ENCODE measurements at regions not wholly inside any gene's neighbourhood (a gene's known extent, or its start where the extent isn't known, plus 50 kb on each side); places are given as distances from the start of the nearest gene placed in this dataset.

DNA sequence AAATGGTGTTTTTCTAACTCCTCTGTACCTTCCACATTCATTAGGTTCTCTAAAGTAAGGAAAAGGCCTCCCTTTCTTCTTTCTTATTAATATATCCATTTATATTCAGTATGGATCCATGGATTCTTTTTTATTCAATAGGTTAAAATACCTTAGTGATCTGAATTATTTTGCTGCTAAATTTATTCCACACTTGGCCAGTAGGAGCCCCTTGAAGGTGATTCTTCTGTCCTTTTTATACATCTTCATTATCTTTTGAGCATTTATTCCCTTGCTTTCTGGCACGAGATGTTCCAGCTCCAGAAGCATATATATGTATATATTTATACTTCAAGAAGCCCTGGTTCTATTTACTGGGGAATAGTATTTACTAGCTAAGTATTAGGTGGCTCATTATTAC is 311.8 kb upstream of the SGCD start (continued):
- TF ChIP-seq, protein P1, sequence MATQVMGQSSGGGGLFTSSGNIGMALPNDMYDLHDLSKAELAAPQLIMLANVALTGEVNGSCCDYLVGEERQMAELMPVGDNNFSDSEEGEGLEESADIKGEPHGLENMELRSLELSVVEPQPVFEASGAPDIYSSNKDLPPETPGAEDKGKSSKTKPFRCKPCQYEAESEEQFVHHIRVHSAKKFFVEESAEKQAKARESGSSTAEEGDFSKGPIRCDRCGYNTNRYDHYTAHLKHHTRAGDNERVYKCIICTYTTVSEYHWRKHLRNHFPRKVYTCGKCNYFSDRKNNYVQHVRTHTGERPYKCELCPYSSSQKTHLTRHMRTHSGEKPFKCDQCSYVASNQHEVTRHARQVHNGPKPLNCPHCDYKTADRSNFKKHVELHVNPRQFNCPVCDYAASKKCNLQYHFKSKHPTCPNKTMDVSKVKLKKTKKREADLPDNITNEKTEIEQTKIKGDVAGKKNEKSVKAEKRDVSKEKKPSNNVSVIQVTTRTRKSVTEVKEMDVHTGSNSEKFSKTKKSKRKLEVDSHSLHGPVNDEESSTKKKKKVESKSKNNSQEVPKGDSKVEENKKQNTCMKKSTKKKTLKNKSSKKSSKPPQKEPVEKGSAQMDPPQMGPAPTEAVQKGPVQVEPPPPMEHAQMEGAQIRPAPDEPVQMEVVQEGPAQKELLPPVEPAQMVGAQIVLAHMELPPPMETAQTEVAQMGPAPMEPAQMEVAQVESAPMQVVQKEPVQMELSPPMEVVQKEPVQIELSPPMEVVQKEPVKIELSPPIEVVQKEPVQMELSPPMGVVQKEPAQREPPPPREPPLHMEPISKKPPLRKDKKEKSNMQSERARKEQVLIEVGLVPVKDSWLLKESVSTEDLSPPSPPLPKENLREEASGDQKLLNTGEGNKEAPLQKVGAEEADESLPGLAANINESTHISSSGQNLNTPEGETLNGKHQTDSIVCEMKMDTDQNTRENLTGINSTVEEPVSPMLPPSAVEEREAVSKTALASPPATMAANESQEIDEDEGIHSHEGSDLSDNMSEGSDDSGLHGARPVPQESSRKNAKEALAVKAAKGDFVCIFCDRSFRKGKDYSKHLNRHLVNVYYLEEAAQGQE (IDR thresholded peaks at IDR 0.05; ENCODE audit: low read depth), result no peak
- TF ChIP-seq CEBPB (IDR thresholded peaks at IDR 0.05; ENCODE audit: low read depth) (no peak), YY1 (IDR thresholded peaks at IDR 0.05; ENCODE audit: extremely low read depth, insufficient replicate concordance, low read depth, low read length) (no peak)

DNA sequence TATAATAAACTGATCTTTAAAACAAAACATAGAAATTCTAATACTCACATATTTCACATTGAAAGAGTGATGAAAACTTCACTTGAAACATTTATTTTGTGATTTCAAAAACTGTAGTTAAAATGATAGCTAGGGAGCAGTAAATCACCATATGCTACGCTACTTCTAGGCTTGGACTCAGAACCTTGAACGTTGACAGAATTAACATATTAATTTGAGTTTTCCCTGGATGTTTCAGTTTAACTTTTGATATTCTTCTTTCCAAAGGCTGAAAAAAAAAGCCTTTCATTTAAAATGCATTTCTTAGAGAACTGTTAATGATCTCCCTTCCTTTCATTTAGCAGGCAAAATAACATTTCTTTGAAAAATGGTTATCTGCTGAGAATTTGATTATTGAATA is 307.8 kb upstream of the SGCD start:
- CTCF ChIA-PET, result no interaction called here
- no peaks in the 10 kb centered on the region; a peak in 1 of 4 replicates for H3K4me1 ChIP-seq (ENCODE audit: control insufficient read depth in 1 of 2, insufficient read depth in 2 of 2, low read length in 2 of 2)
- no peak overlapping the region for H3K4me3 ChIP-seq (replicated peaks in 1 of 2; ENCODE audit: low read depth in 1 of 2, low read length in 2 of 2)
- no peaks in the 10 kb centered on the region for H3K79me2 ChIP-seq (ENCODE audit: insufficient read depth, low read length)
- no peaks in the 10 kb centered on the region; a peak in 2 of 4 replicates for H3K9me3 ChIP-seq (ENCODE audit: control insufficient read depth in 1 of 2, insufficient read depth in 1 of 2, low read depth in 1 of 2, low read length in 2 of 2)
- no peaks in the 10 kb centered on the region for H3K27me3 ChIP-seq (ENCODE audit: insufficient read depth, low read length)
- H3K9ac ChIP-seq (ENCODE audit: low read length), result no peak overlapping the region
- POLR2A ChIA-PET, result no interaction called here
- no peaks in the 10 kb centered on the region for H4K20me1 ChIP-seq (ENCODE audit: insufficient read depth)
- RAD21 ChIA-PET (ENCODE audit: low non-redundant PET in 1 of 2, low total read pairs in 2 of 2, uncharacterized antibody in 2 of 2, unreplicated experiment in 2 of 2), result no interaction called here
- H3K4me2 ChIP-seq (ENCODE audit: low read length), result no peak overlapping the region
- BruUV-seq (replicated peaks), result no TSS peak
- no peaks in the 10 kb centered on the region for H3K9me2 ChIP-seq (ENCODE audit: insufficient read depth)
- no peak overlapping the region for H3K27ac ChIP-seq (ENCODE audit: low read depth, low read length)
- no peaks in the 10 kb centered on the region for H3K36me3 ChIP-seq (ENCODE audit: control insufficient read depth in 1 of 2, insufficient read depth in 2 of 2, low read length in 2 of 2)
- DNase-seq (ENCODE audit: low read depth, low spot score) (no peak), ATAC-seq (no peak)
- TF ChIP-seq CEBPB (IDR thresholded peaks at IDR 0.05; ENCODE audit: low read depth), result no peak
- TF ChIP-seq SIN3A (IDR thresholded peaks at IDR 0.05; ENCODE audit: low read depth), result no peak
- no peak for TF ChIP-seq EZH2 (IDR thresholded peaks at IDR 0.05)
- TF ChIP-seq, protein P1 (IDR thresholded peaks at IDR 0.05; ENCODE audit: low read depth), result no peak
- TF ChIP-seq YY1 (IDR thresholded peaks at IDR 0.05; ENCODE audit: extremely low read depth, insufficient replicate concordance, low read depth, low read length), result no peak
- TF ChIP-seq SRF (IDR thresholded peaks at IDR 0.05; ENCODE audit: low read depth), result no peak
- TF ChIP-seq POLR2A (IDR thresholded peaks at IDR 0.05; ENCODE audit: borderline replicate concordance, extremely low read depth, insufficient read depth, insufficient read length), result no peak
- TF ChIP-seq EZH2phosphoT487 (IDR thresholded peaks at IDR 0.05; ENCODE audit: borderline replicate concordance), result no peak
- no peak for TF ChIP-seq CBX3 (IDR thresholded peaks at IDR 0.05; ENCODE audit: low read depth)
- intact Hi-C loops (cut with micrococcal nuclease), result no loop called here
- no peak overlapping the region for H2AFZ ChIP-seq (ENCODE audit: low read depth, low read length, poor library complexity, severe bottlenecking)
